GM12874 (cell line): ENCODE measurements at regions not wholly inside any gene's neighbourhood (a gene's known extent, or its start where the extent isn't known, plus 50 kb on each side); places are given as distances from the start of the nearest gene placed in this dataset.

Experiments used
- TF ChIP-seq, protein P1 (sequence below): IDR thresholded peaks from 2 replicates; pipeline ENCODE4 v1.5.1; 2011; ENCODE audit warnings: low read depth, mild to moderate bottlenecking, control low read depth, low read length, moderate library complexity; ENCODE audit not compliant: insufficient read depth

DNA sequence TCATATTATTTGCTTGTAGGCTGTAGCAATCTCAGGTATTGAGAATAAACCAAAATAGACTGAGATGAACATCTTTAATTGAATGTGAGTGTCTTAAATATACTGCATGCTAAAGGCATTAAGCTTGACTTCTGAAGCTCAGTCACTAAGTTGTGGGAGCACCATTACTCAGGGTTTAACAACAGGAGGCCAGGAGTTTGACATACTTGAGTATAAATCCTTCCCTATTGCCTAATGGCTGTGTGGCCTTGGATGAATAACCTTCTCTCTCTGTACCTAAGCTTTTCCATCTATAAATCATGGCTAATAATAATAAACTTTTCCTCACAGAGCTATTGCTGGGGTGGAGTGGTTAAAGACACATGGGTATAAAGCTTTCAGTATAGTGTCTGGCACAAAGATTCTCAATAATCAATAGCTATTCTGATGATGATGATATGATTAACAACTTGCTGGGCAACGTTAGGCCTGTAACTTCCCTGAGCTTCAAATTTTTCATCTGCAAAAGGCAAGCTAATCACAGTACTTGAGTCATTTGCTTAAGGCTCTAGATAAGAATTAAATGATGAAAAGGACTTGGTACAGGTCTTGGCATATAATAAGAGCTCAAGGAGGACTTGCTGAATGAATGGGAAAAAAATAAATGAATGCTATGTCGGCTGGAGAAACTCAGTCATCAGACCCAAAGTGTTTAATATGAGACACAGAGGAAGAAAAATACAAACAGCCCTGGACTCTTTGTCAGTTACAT lies 174.0 kb upstream of the IL12B start:
- TF ChIP-seq, protein P1, sequence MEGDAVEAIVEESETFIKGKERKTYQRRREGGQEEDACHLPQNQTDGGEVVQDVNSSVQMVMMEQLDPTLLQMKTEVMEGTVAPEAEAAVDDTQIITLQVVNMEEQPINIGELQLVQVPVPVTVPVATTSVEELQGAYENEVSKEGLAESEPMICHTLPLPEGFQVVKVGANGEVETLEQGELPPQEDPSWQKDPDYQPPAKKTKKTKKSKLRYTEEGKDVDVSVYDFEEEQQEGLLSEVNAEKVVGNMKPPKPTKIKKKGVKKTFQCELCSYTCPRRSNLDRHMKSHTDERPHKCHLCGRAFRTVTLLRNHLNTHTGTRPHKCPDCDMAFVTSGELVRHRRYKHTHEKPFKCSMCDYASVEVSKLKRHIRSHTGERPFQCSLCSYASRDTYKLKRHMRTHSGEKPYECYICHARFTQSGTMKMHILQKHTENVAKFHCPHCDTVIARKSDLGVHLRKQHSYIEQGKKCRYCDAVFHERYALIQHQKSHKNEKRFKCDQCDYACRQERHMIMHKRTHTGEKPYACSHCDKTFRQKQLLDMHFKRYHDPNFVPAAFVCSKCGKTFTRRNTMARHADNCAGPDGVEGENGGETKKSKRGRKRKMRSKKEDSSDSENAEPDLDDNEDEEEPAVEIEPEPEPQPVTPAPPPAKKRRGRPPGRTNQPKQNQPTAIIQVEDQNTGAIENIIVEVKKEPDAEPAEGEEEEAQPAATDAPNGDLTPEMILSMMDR, result no peak

DNA sequence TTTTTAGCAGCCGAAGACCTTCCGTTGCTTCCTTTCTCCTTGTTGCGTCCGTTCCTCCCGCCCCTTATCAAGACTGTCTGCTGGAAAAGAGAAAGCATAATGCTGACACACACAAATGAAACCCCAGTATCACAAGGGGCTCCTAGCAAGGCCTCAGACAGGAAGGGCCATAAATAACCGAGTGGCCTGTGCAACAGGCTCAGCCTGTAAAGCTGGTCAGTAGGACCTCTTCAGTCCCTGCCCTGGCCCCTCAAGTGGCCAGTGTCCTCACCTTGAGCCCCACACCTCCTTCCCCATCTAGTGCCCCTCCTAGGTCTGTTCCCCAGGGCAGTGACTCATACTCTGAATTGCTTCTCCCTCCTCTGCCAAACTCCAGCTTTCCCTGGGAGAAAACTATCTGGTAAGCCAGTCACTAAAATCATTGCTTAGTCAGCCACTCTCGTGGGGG lies 174.6 kb upstream of the IL12B start:
- TF ChIP-seq, protein P1, result no peak

DNA sequence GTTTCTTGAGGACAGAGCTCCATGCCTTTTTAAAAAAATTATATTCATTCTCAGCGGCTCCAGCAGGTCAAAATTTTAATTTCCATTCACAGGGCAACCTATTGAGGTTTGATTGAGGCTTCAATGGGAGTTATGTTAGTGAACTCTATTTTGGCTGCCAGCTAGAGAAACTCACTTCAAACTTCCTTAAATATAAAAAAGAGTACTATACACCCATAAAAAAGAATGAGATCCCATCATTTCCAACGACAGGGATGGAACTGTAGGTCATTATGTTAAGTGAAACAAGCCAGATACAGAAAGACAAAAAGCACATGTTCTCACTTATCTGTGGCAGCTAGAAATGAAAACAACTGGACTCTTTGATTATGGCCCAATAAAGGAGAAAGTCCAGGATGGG lies 176.8 kb upstream of the IL12B start:
- TF ChIP-seq, protein P1, result no peak

DNA sequence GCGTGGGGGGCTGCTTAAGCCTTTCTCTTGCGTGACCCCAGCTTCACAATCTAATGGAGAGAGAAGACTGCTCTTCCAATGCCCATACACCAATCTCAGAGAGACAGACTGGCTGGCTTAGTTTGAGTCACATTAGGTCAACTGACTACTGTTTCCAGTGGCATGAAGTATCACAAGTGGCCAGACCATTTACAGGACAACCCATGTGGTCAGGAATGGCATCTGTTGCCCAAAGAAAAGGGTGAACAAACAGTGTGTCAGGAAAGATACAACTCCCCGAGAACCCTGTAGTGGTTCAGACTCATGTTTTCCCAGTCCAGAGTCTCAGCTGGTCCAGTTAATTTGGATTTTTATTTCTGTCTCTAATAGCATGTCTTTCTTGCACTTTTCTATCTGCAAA lies 177.4 kb upstream of the IL12B start:
- TF ChIP-seq, protein P1, result no peak

DNA sequence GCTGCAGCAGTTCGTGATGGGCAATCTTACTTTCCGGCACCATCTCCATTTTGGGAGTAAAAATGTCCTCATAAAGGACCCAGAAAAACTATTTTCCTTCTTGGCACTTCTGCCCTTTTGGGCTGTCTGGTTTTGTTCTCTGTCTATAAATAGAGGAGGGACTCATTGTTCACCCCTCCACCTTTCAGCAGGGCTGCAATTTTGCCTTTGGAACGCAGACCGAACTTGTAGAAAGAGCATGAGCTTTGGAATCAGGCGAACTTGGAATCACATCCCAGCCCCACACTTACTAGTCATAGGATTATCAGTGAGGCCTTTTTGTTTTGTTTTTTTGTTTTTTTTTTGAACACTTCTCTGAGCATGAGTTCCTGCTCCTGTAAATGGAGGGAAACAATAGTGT lies 178.1 kb upstream of the IL12B start:
- TF ChIP-seq, protein P1, result no peak

DNA sequence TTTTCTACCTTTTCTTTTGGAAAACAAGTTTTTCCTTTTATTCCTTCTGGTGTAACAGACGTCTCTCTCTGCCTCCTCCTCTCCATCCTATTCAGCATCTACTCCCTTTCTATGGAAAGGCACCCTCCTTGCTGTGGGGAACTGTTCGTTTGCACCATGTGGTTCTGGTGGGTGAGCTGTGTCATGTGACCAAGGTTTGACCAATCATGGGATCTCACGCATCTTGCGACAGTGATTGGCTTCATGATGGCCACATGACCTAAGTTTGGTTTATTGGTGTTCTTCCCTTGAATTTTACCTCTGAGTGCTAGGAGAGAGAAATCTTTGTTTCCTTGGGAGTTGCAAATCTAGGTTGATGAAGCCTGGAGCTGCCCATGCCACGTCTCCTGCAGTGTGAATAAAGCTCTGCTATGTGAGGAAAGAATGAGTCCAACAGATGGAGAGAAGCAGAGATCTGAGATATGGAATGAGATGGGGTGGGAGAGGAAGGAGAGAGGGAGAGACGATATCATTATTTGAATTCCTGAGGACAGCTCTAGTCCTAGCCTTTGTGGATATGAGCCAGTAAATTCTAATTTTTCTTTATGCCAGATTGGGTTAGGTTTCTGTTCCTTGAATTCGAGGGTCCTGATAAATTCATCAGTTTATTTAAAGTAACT lies 178.8 kb upstream of the IL12B start:
- TF ChIP-seq, protein P1, result no peak

DNA sequence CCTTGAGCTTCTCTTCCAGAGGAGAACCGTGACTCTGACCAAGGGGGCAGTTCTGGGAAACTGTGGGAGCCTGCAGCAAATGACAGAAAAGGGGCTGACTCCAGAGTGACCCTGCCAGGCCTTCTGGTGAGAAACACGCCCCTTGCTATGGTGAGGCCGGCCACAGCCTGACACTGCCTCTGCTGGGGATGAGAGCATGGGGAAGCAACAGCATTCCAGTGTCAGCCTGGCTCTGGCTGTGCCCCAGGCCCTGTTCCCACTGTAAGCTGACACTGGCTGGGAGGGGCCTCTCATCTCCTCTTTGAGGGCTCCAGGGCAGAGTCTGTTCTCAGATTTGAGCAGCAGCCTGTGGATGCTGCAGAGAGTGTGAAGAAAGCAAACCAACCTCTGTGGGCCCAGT lies 180.0 kb upstream of the IL12B start:
- TF ChIP-seq, protein P1, result no peak
